GM13976 (cell line): ENCODE measurements at regions not wholly inside any gene's neighbourhood (a gene's known extent, or its start where the extent isn't known, plus 50 kb on each side); places are given as distances from the start of the nearest gene placed in this dataset.

ENCODE experiments used
- DNase-seq: peaks from one replicate; pipeline ENCODE4 v3.0.0; 2012; ENCODE audit warnings: low spot score
- in situ Hi-C: fragments of 300-500 bp; cut with MboI; formaldehyde crosslinking; loops from one replicate; pipeline ENCODE4 v1.12.0; 2022; ENCODE audit warnings: low sequenced_read_pairs, mixed read lengths, inconsistent platforms; ENCODE audit not compliant: unreplicated experiment
- TF ChIP-seq, protein P1 (sequence below): IDR thresholded peaks from 2 replicates; pipeline ENCODE4 v1.5.1; 2012; ENCODE audit warnings: borderline replicate concordance, mild to moderate bottlenecking; ENCODE audit not compliant: insufficient read depth; ENCODE audit errors: extremely low read depth, missing control alignments, control extremely low read depth

GRCh38 chr9:22997923-22998322 is 551.3 kb downstream of the DMRTA1 start:
- no peak for DNase-seq
- in situ Hi-C loops, result no loop called here
- TF ChIP-seq, protein P1, sequence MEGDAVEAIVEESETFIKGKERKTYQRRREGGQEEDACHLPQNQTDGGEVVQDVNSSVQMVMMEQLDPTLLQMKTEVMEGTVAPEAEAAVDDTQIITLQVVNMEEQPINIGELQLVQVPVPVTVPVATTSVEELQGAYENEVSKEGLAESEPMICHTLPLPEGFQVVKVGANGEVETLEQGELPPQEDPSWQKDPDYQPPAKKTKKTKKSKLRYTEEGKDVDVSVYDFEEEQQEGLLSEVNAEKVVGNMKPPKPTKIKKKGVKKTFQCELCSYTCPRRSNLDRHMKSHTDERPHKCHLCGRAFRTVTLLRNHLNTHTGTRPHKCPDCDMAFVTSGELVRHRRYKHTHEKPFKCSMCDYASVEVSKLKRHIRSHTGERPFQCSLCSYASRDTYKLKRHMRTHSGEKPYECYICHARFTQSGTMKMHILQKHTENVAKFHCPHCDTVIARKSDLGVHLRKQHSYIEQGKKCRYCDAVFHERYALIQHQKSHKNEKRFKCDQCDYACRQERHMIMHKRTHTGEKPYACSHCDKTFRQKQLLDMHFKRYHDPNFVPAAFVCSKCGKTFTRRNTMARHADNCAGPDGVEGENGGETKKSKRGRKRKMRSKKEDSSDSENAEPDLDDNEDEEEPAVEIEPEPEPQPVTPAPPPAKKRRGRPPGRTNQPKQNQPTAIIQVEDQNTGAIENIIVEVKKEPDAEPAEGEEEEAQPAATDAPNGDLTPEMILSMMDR, result no peak

DNA sequence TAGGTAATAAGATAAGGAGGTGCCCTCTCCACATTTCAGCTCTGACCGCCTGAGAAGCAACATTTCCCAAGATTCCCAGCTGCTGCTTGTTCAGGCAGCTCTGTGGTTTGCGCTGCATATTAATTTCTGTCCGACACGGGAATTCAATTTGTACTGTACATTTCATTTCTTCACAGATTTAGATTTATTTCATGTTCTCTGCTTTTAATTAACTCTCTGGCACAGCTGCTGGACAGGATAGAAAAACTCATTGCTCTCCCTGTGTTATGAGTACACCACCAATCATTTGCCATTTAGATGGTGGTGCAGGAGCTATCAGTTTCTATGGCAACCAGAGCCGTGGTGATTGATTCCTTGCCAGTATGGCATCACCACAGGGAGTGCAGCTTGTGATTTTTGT is 558.5 kb downstream of the DMRTA1 start:
- TF ChIP-seq, protein P1, result no peak
- in situ Hi-C loops, result no loop called here
- no peak for DNase-seq

- DNase-seq, result no peak
- in situ Hi-C loops, result no loop called here
- TF ChIP-seq, protein P1, result no peak
These were observed 559.5 kb downstream of the DMRTA1 start for GRCh38 chr9:23006127-23006526.

GRCh38 chr9:23011669-23012068 is 565.0 kb downstream of the DMRTA1 start:
- TF ChIP-seq, protein P1, result no peak
- in situ Hi-C loops, result no loop called here
- no peak for DNase-seq

DNA sequence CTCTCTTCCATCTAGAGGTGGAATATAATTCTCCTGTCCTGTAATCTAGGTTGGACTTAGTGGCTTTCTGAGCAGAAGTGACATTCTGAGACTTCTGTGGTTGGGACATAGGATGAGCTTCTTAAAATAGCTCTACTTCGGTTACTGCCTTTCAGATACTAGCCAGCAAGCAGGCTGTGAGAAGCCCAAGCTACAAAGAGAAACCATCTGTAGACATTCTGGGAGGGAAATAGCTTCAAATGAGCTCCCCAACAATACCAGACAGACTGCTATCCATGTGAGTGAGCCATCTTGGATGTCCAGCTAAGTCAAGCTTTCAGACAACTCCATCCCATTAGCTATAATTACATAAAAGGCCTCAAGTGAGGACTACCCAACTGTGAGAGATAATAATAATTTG is 568.9 kb downstream of the DMRTA1 start:
- DNase-seq, result no peak
- in situ Hi-C loops, result no loop called here
- TF ChIP-seq, protein P1, result no peak

DNA sequence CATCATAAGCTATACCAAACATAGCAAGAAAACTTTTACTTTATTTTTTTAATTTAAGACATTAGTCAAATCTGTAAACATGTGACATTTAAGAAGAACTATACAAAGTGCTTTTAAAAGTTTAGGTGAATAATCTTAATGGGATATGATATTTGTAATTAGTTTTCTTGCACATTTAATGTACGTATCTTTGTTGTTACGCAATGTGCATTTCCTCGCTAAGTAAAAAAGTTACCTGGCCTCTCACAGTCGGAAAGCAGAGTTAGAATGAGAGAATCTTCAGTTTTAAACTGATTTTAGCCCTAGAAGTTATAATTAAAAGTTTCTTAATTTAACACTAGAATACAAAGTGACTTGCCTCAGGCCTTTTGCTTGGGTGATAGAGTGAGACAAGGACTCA is 589.8 kb downstream of the DMRTA1 start:
- in situ Hi-C loops, result no loop called here
- TF ChIP-seq, protein P1, result no peak
- no peak for DNase-seq

- in situ Hi-C loops, result no loop called here
- TF ChIP-seq, protein P1, result no peak
- DNase-seq, result no peak
These were observed 592.8 kb downstream of the DMRTA1 start for GRCh38 chr9:23039402-23039801.
